Spleen (tissue), 7 donors: ENCODE measurements at regions not wholly inside any gene's neighbourhood (a gene's known extent, or its start where the extent isn't known, plus 50 kb on each side); places are given as distances from the start of the nearest gene placed in this dataset.

Experiments used
- CTCF ChIP-seq, 11 experiments: fragments of 200-600 bp in 7 of 11; fragments of 450-650 bp in 4 of 11; sonication (generic) in 4 of 11; IDR thresholded peaks in 8 of 11; conservative IDR thresholded peaks in 3 of 11; 1 replicate in 7 of 11; 2 replicates in 4 of 11; pipeline versions ENCODE4 v1.4.0 to v1.8.0; 2016 to 2021; ENCODE audit warnings: antibody characterized with exemption in 11 of 11, inconsistent platforms in 4 of 11, mild to moderate bottlenecking in 1 of 11
- POLR2A ChIP-seq, 3 donors: fragments of 450-650 bp; IDR thresholded peaks; one replicate each; pipeline ENCODE4 v1.5.1; 2017; ENCODE audit warnings: antibody characterized with exemption in 3 of 3, mild to moderate bottlenecking in 1 of 3
- donor health status: DM: no; HTN: no; CAD: no; lungs with moderate emphysema.
- donor health status: DM: no; HTN: no; CAD: no.
- donor health status: DM: no; HTN: no; CAD: no.

GRCh38 chr1:63073309-63074306, 248.8 kb upstream of the FOXD3 start:
- no peak for TF ChIP-seq CTCF (IDR thresholded peaks at IDR 0.05 in 8 of 11, conservative IDR thresholded peaks at IDR 0.05 in 3 of 11)
- TF ChIP-seq POLR2A (IDR thresholded peaks at IDR 0.05): no peak
